ENCODE measurements at regions not wholly inside any gene's neighbourhood (a gene's known extent, or its start where the extent isn't known, plus 50 kb on each side); places are given as distances from the start of the nearest gene placed in this dataset.

GRCh38 chr6:159535656-159536350 is 157.2 kb downstream of the SOD2 start:
- TF ChIP-seq EZH2 (IDR thresholded peaks at IDR 0.05; ENCODE audit: borderline replicate concordance, low read length) = no peak
- TF ChIP-seq, protein P1, sequence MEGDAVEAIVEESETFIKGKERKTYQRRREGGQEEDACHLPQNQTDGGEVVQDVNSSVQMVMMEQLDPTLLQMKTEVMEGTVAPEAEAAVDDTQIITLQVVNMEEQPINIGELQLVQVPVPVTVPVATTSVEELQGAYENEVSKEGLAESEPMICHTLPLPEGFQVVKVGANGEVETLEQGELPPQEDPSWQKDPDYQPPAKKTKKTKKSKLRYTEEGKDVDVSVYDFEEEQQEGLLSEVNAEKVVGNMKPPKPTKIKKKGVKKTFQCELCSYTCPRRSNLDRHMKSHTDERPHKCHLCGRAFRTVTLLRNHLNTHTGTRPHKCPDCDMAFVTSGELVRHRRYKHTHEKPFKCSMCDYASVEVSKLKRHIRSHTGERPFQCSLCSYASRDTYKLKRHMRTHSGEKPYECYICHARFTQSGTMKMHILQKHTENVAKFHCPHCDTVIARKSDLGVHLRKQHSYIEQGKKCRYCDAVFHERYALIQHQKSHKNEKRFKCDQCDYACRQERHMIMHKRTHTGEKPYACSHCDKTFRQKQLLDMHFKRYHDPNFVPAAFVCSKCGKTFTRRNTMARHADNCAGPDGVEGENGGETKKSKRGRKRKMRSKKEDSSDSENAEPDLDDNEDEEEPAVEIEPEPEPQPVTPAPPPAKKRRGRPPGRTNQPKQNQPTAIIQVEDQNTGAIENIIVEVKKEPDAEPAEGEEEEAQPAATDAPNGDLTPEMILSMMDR (conservative IDR thresholded peaks at IDR 0.05 in 1 of 2, IDR thresholded peaks at IDR 0.05 in 1 of 2; ENCODE audit: extremely low read depth in 1 of 2, insufficient read depth in 1 of 2, low read depth in 1 of 2, low read length in 2 of 2) = no peak
